ENCODE measurements at regions not wholly inside any gene's neighbourhood (a gene's known extent, or its start where the extent isn't known, plus 50 kb on each side); places are given as distances from the start of the nearest gene placed in this dataset.

- in situ Hi-C loops (cut with MboI; ENCODE audit: low sequenced_read_pairs, unreplicated experiment), result no loop called here
- no peak for DNase-seq (ENCODE audit: low spot score)
- no peak for TF ChIP-seq CTCF (IDR thresholded peaks at IDR 0.05; ENCODE audit: borderline replicate concordance, control extremely low read depth, extremely low read depth, insufficient read depth, missing control alignments)
These were observed 1037.3 kb downstream of the DIAPH3 start for GRCh38 chr13:59126474-59126873.

GRCh38 chr13:59133903-59134302 lies 1029.8 kb downstream of the DIAPH3 start:
- in situ Hi-C loops (cut with MboI; ENCODE audit: low sequenced_read_pairs, unreplicated experiment), result no loop called here
- no peak for DNase-seq (ENCODE audit: low spot score)
- TF ChIP-seq CTCF (IDR thresholded peaks at IDR 0.05; ENCODE audit: borderline replicate concordance, control extremely low read depth, extremely low read depth, insufficient read depth, missing control alignments), result no peak

- DNase-seq (ENCODE audit: low spot score), result no peak
- in situ Hi-C loops (cut with MboI; ENCODE audit: low sequenced_read_pairs, unreplicated experiment), result no loop called here
- TF ChIP-seq CTCF (IDR thresholded peaks at IDR 0.05; ENCODE audit: borderline replicate concordance, control extremely low read depth, extremely low read depth, insufficient read depth, missing control alignments), result no peak
These were observed 1019.0 kb downstream of the DIAPH3 start for GRCh38 chr13:59144700-59145099.

- in situ Hi-C loops (cut with MboI; ENCODE audit: low sequenced_read_pairs, unreplicated experiment), result no loop called here
- no peak for TF ChIP-seq CTCF (IDR thresholded peaks at IDR 0.05; ENCODE audit: borderline replicate concordance, control extremely low read depth, extremely low read depth, insufficient read depth, missing control alignments)
- DNase-seq (ENCODE audit: low spot score), result no peak
These were observed 1018.3 kb downstream of the DIAPH3 start for GRCh38 chr13:59145381-59145780.

GRCh38 chr13:59157181-59157580 lies 1006.5 kb downstream of the DIAPH3 start:
- in situ Hi-C loops (cut with MboI; ENCODE audit: low sequenced_read_pairs, unreplicated experiment), result no loop called here
- TF ChIP-seq CTCF (IDR thresholded peaks at IDR 0.05; ENCODE audit: borderline replicate concordance, control extremely low read depth, extremely low read depth, insufficient read depth, missing control alignments), result no peak
- DNase-seq (ENCODE audit: low spot score), result no peak

- in situ Hi-C loops (cut with MboI; ENCODE audit: low sequenced_read_pairs, unreplicated experiment), result no loop called here
- DNase-seq (ENCODE audit: low spot score), result no peak
- TF ChIP-seq CTCF (IDR thresholded peaks at IDR 0.05; ENCODE audit: borderline replicate concordance, control extremely low read depth, extremely low read depth, insufficient read depth, missing control alignments), result no peak
These were observed 997.6 kb downstream of the DIAPH3 start for GRCh38 chr13:59166174-59166573.

GRCh38 chr13:59172076-59172475 lies 991.7 kb downstream of the DIAPH3 start:
- no peak for TF ChIP-seq CTCF (IDR thresholded peaks at IDR 0.05; ENCODE audit: borderline replicate concordance, control extremely low read depth, extremely low read depth, insufficient read depth, missing control alignments)
- no peak for DNase-seq (ENCODE audit: low spot score)
- in situ Hi-C loops (cut with MboI; ENCODE audit: low sequenced_read_pairs, unreplicated experiment), result no loop called here
